Right atrium auricular region (tissue), 2 donors: ENCODE measurements at regions not wholly inside any gene's neighbourhood (a gene's known extent, or its start where the extent isn't known, plus 50 kb on each side); places are given as distances from the start of the nearest gene placed in this dataset.

Experiments
- DNase-seq: peaks from one replicate; pipeline ENCODE4 v3.0.0-alpha.2; 2019; ENCODE audit warnings: low spot score
- H3K27ac ChIP-seq, 2 donors: fragments of 200-600 bp; sonication (generic); 1 replicate in 1 of 2; 2 replicates in 1 of 2; pipeline ENCODE4 v1.5.1; 2016 to 2019
- H3K27me3 ChIP-seq, 2 donors: fragments of 200-600 bp; sonication (generic); one replicate each; pipeline versions ENCODE4 v1.5.1 to v1.6.0; 2017 to 2019
- H3K36me3 ChIP-seq: fragments of 200-600 bp; sonication (generic); one replicate; pipeline ENCODE4 v1.5.1; 2016
- H3K4me1 ChIP-seq, 2 donors: fragments of 200-600 bp; sonication (generic); one replicate each; pipeline versions ENCODE4 v1.5.1 to v1.6.0; 2017 to 2019
- H3K4me3 ChIP-seq, 2 donors: fragments of 200-600 bp; sonication (generic); 1 replicate in 1 of 2; 2 replicates in 1 of 2; pipeline ENCODE4 v1.5.1; 2017 to 2019; ENCODE audit warnings: mild to moderate bottlenecking in 1 of 2, moderate library complexity in 1 of 2
- H3K9me3 ChIP-seq, 2 donors: fragments of 200-600 bp; sonication (generic); one replicate each; pipeline ENCODE4 v1.5.1; 2019
- CTCF ChIP-seq, 2 donors: fragments of 200-600 bp; sonication (generic); IDR thresholded peaks; one replicate each; pipeline ENCODE4 v1.5.1; 2019; ENCODE audit warnings: antibody characterized with exemption in 2 of 2

- Histone ChIP-seq H3K4me1 (peaks cover 0 to 5% of the 10 kb centered on the region in 2 donors), H3K36me3 (no peaks in the 10 kb centered on the region), H3K4me3 (no peak overlapping the region), H3K9me3 (no peaks in the 10 kb centered on the region), H3K27me3 (no peaks in the 10 kb centered on the region), H3K27ac (no peak overlapping the region)
- DNase-seq, result no peak
- TF ChIP-seq CTCF (IDR thresholded peaks at IDR 0.05), result no peak
These were observed 233.3 kb upstream of the MGAT5 start for GRCh38 chr2:134020608-134021007.

- Histone ChIP-seq H3K27me3 (no peaks in the 10 kb centered on the region), H3K9me3 (no peaks in the 10 kb centered on the region), H3K4me1 (peaks cover 0 to 5% of the 10 kb centered on the region in 2 donors), H3K4me3 (no peak overlapping the region), H3K36me3 (no peaks in the 10 kb centered on the region), H3K27ac (no peak overlapping the region)
- no peak for DNase-seq
- TF ChIP-seq CTCF (IDR thresholded peaks at IDR 0.05), result no peak
These were observed 231.9 kb upstream of the MGAT5 start for GRCh38 chr2:134021830-134022524.

GRCh38 chr2:134023854-134024253 lies 230.0 kb upstream of the MGAT5 start:
- no peaks in the 10 kb centered on the region for H3K27me3 ChIP-seq
- DNase-seq, result no peak
- no peaks in the 10 kb centered on the region for H3K9me3 ChIP-seq
- no peak overlapping the region for H3K27ac ChIP-seq
- peaks cover 0 to 10% of the 10 kb centered on the region in 2 donors for H3K4me1 ChIP-seq
- H3K4me3 ChIP-seq, result no peak overlapping the region
- no peak for TF ChIP-seq CTCF (IDR thresholded peaks at IDR 0.05)
- H3K36me3 ChIP-seq, result no peaks in the 10 kb centered on the region

GRCh38 chr2:134027980-134028379 lies 225.9 kb upstream of the MGAT5 start:
- no peak for DNase-seq
- TF ChIP-seq CTCF (IDR thresholded peaks at IDR 0.05), result no peak
- H3K4me3 ChIP-seq, result peak overlapping the region; percentile 23 to 39
- H3K4me1 ChIP-seq, result peaks cover 0 to 10% of the 10 kb centered on the region in 2 donors
- H3K27ac ChIP-seq, result no peak overlapping the region
- H3K27me3 ChIP-seq, result no peaks in the 10 kb centered on the region
- H3K9me3 ChIP-seq, result no peaks in the 10 kb centered on the region
- H3K36me3 ChIP-seq, result no peaks in the 10 kb centered on the region

- Histone ChIP-seq H3K4me1 (peaks cover 0 to 6% of the 10 kb centered on the region in 2 donors), H3K27me3 (no peaks in the 10 kb centered on the region), H3K27ac (no peak overlapping the region), H3K36me3 (no peaks in the 10 kb centered on the region), H3K4me3 (no peak overlapping the region), H3K9me3 (no peaks in the 10 kb centered on the region)
- no peak for TF ChIP-seq CTCF (IDR thresholded peaks at IDR 0.05)
- DNase-seq, result no peak
These were observed 224.5 kb upstream of the MGAT5 start for GRCh38 chr2:134029418-134029817.

GRCh38 chr2:134031539-134031938 lies 222.3 kb upstream of the MGAT5 start:
- no peaks in the 10 kb centered on the region for H3K36me3 ChIP-seq
- no peak overlapping the region for H3K4me3 ChIP-seq
- TF ChIP-seq CTCF (IDR thresholded peaks at IDR 0.05), result no peak
- peaks cover 0 to 6% of the 10 kb centered on the region in 2 donors for H3K4me1 ChIP-seq
- no peak overlapping the region for H3K27ac ChIP-seq
- no peak for DNase-seq
- H3K27me3 ChIP-seq, result no peaks in the 10 kb centered on the region
- H3K9me3 ChIP-seq, result no peaks in the 10 kb centered on the region
